Pancreas (tissue), 10 donors: ENCODE measurements at regions not wholly inside any gene's neighbourhood (a gene's known extent, or its start where the extent isn't known, plus 50 kb on each side); places are given as distances from the start of the nearest gene placed in this dataset.

Experiments used
- ATAC-seq, 4 donors: fragments of 200-7000 bp; cut with Tn5 transposase; one replicate each; pipeline versions ENCODE4 v1.8.0 to v1.9.1; 2020; ENCODE audit warnings: mild to moderate bottlenecking in 4 of 4, moderate library complexity in 4 of 4
- DNase-seq, 6 donors: peaks; one replicate each; pipeline ENCODE4 v3.0.0-alpha.2; 2020
- FAIRE-seq: peaks from 2 replicates; lab custom pipeline; 2012; peaks lifted over from hg19 to GRCh38; lab: Jason Lieb, UNC
- H3K27ac ChIP-seq, 4 donors: fragments of 200-600 bp; sonication (generic); 1 replicate in 3 of 4; 2 replicates in 1 of 4; pipeline versions ENCODE4 v1.5.0 to v1.8.0; 2020
- H3K27me3 ChIP-seq, 4 donors: fragments of 200-600 bp; one replicate each; pipeline ENCODE4 v1.8.0; 2021
- H3K36me3 ChIP-seq, 3 donors: fragments of 200-600 bp; sonication (generic) in 1 of 3; one replicate each; pipeline versions ENCODE4 v1.5.0 to v1.8.0; 2020 to 2021
- H3K4me1 ChIP-seq, 3 donors: fragments of 200-600 bp; one replicate each; pipeline ENCODE4 v1.8.0; 2021
- H3K4me3 ChIP-seq, 4 donors: fragments of 200-600 bp; sonication (generic) in 2 of 4; one replicate each; pipeline versions ENCODE4 v1.5.0 to v1.8.0; 2020 to 2021
- H3K9me3 ChIP-seq, 4 donors: fragments of 200-600 bp; one replicate each; pipeline ENCODE4 v1.8.0; 2021
- WGBS, 2 donors: extraction: QIAGEN DNeasy Blood & Tissue Kit; methylation state at CpG; one replicate each; pipeline ENCODE4 v1.1.7; 2013; 5-methylcytosine and 5-hydroxymethylcytosine counted together
- intact Hi-C, 3 donors: fragments of 100-400 bp; cut with DNase I; formaldehyde crosslinking; loops; one replicate each; pipeline versions ENCODE4 v1.11.1 to v1.14.2; 2022
- TF ChIP-seq, protein P1 (sequence below), 4 donors: fragments of 200-600 bp; sonication (generic) in 3 of 4; IDR thresholded peaks; one replicate each; pipeline versions ENCODE4 v1.5.0 to v1.8.0; 2021; ENCODE audit warnings: antibody characterized with exemption in 4 of 4
- donor health status: healthy with polysubstance abuse.
- donor health status: DM: no; HTN: no; CAD: no; lungs with moderate emphysema.
- donor health status: DM: no; HTN: no; CAD: no.
- donor health status: control.
- donor health status: control.
- donor health status: Bipolar disorder and iron deficiency.
- donor health status: DM: yes; HTN: yes; CAD: no.
- donor health status: DM: no; HTN: no; CAD: no.
- donor health status: DM: no; HTN: no; CAD: no.
- donor health status: DM: yes; HTN: yes; CAD: no.

- TF ChIP-seq, protein P1, sequence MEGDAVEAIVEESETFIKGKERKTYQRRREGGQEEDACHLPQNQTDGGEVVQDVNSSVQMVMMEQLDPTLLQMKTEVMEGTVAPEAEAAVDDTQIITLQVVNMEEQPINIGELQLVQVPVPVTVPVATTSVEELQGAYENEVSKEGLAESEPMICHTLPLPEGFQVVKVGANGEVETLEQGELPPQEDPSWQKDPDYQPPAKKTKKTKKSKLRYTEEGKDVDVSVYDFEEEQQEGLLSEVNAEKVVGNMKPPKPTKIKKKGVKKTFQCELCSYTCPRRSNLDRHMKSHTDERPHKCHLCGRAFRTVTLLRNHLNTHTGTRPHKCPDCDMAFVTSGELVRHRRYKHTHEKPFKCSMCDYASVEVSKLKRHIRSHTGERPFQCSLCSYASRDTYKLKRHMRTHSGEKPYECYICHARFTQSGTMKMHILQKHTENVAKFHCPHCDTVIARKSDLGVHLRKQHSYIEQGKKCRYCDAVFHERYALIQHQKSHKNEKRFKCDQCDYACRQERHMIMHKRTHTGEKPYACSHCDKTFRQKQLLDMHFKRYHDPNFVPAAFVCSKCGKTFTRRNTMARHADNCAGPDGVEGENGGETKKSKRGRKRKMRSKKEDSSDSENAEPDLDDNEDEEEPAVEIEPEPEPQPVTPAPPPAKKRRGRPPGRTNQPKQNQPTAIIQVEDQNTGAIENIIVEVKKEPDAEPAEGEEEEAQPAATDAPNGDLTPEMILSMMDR (IDR thresholded peaks at IDR 0.05): no peak
- Histone ChIP-seq H3K9me3 (no peaks in the 10 kb centered on the region), H3K27me3 (peaks cover 0 to 21% (median 1%) of the 10 kb centered on the region in 4 donors), H3K4me3 (no peak overlapping the region), H3K4me1 (no peaks in the 10 kb centered on the region), H3K36me3 (no peaks in the 10 kb centered on the region), H3K27ac (no peak overlapping the region)
- no peak for ATAC-seq
- 33 to 36% methylated on average over 6 of the region's 6 CpGs for WGBS, 2 donors
- no peak for FAIRE-seq
- DNase-seq: no peak
- intact Hi-C loops: no loop called here
These were observed 67.7 kb upstream of the ZXDA start for GRCh38 chrX:57977992-57978391.

- Histone ChIP-seq H3K9me3 (no peaks in the 10 kb centered on the region), H3K4me1 (no peaks in the 10 kb centered on the region), H3K4me3 (no peak overlapping the region), H3K36me3 (no peaks in the 10 kb centered on the region), H3K27me3 (peaks cover 0 to 3% (median 0%) of the 10 kb centered on the region in 4 donors), H3K27ac (no peak overlapping the region)
- 54 to 56% methylated on average over 1 of the region's 1 CpG for WGBS, 2 donors
- DNase-seq: no peak
- no peak for ATAC-seq
- no peak for FAIRE-seq
- intact Hi-C loops: no loop called here
- TF ChIP-seq, protein P1 (IDR thresholded peaks at IDR 0.05): no peak
These were observed 54.7 kb upstream of the ZXDA start for GRCh38 chrX:57964975-57965374.
